OCI-LY1 (cell line): ENCODE measurements at regions not wholly inside any gene's neighbourhood (a gene's known extent, or its start where the extent isn't known, plus 50 kb on each side); places are given as distances from the start of the nearest gene placed in this dataset.

Experiments
- EZH2 ChIP-seq: fragments of 200-600 bp; sonication (generic), shearing (Covaris generic); IDR thresholded peaks from 2 replicates; pipeline ENCODE4 v1.8.0; 2017; ENCODE audit warnings: borderline replicate concordance, mixed run types, mild to moderate bottlenecking, antibody characterized with exemption, low read length, moderate library complexity, mixed read lengths
- TF ChIP-seq, protein P1 (sequence below): fragments of 200-600 bp; sonication (generic), shearing (Covaris generic); IDR thresholded peaks from 2 replicates; pipeline ENCODE4 v1.5.1; 2017; ENCODE audit warnings: mild to moderate bottlenecking, antibody characterized with exemption, low read length, moderate library complexity, mixed read lengths

DNA sequence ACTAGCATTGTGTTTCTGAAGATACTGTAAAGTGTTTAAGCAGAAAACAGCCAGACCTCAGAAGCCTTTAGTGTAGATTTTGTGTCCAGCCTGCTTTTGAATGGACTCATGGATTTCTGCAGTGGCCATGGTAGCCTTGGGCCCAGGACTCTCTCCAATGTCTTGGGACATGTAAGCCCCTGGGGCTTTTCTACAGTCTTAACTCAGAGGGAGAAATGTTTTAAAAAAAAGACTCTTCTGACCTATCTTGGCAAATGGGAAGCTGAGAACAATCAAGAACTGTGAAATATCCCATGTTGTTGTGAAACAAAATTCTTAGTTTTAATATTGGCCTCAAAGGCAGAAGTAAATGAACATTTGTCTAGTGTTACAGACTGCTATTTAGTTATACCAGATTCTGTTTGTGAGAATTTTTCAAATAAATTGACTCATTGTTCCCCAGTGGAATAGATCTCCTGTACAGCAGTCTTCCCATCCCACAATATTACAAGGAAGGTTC is 112.5 kb upstream of the DMAC1 start:
- TF ChIP-seq, protein P1, sequence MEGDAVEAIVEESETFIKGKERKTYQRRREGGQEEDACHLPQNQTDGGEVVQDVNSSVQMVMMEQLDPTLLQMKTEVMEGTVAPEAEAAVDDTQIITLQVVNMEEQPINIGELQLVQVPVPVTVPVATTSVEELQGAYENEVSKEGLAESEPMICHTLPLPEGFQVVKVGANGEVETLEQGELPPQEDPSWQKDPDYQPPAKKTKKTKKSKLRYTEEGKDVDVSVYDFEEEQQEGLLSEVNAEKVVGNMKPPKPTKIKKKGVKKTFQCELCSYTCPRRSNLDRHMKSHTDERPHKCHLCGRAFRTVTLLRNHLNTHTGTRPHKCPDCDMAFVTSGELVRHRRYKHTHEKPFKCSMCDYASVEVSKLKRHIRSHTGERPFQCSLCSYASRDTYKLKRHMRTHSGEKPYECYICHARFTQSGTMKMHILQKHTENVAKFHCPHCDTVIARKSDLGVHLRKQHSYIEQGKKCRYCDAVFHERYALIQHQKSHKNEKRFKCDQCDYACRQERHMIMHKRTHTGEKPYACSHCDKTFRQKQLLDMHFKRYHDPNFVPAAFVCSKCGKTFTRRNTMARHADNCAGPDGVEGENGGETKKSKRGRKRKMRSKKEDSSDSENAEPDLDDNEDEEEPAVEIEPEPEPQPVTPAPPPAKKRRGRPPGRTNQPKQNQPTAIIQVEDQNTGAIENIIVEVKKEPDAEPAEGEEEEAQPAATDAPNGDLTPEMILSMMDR: no peak
- TF ChIP-seq EZH2: no peak
